Duodenal mucosa (tissue), 2 donors: ENCODE measurements at regions not wholly inside any gene's neighbourhood (a gene's known extent, or its start where the extent isn't known, plus 50 kb on each side); places are given as distances from the start of the nearest gene placed in this dataset.

Experiments used
- H3K27ac ChIP-seq: one replicate; pipeline ENCODE4 v1.7.0; 2013; ENCODE audit warnings: low read depth, low read length
- H3K27me3 ChIP-seq, 2 donors: one replicate each; pipeline ENCODE4 v1.7.0; 2013; ENCODE audit warnings: low read length in 2 of 2, control low read depth in 1 of 2; ENCODE audit not compliant: insufficient read depth in 2 of 2, control insufficient read depth in 1 of 2
- H3K36me3 ChIP-seq, 2 donors: one replicate each; pipeline ENCODE4 v1.7.0; 2013; ENCODE audit warnings: low read length in 2 of 2, control low read depth in 1 of 2; ENCODE audit not compliant: insufficient read depth in 2 of 2, control insufficient read depth in 1 of 2
- H3K4me1 ChIP-seq, 2 donors: one replicate each; pipeline ENCODE4 v1.7.0; 2013; ENCODE audit warnings: low read length in 2 of 2, control low read depth in 1 of 2; ENCODE audit not compliant: insufficient read depth in 2 of 2, control insufficient read depth in 1 of 2
- H3K4me3 ChIP-seq, 2 donors: one replicate each; pipeline ENCODE4 v1.7.0; 2013; ENCODE audit warnings: low read length in 2 of 2, low read depth in 1 of 2
- H3K9ac ChIP-seq, 2 donors: one replicate each; pipeline ENCODE4 v1.7.0; 2013; ENCODE audit warnings: low read length in 2 of 2, low read depth in 1 of 2
- H3K9me3 ChIP-seq, 2 donors: one replicate each; pipeline ENCODE4 v1.7.0; 2013; ENCODE audit warnings: low read length in 2 of 2, control low read depth in 1 of 2; ENCODE audit not compliant: control insufficient read depth in 1 of 2

- Histone ChIP-seq H3K36me3 (no peaks in the 10 kb centered on the region), H3K4me1 (no peaks in the 10 kb centered on the region), H3K9me3 (no peaks in the 10 kb centered on the region), H3K4me3 (no peak overlapping the region), H3K27me3 (no peaks in the 10 kb centered on the region), H3K27ac (no peak overlapping the region), H3K9ac (no peak overlapping the region)
Observed at GRCh38 chr12:91991399-91992187, 154.1 kb downstream of the BTG1 start.

GRCh38 chr12:91990525-91990924 lies 155.1 kb downstream of the BTG1 start:
- H3K36me3 ChIP-seq, result no peaks in the 10 kb centered on the region
- no peaks in the 10 kb centered on the region for H3K9me3 ChIP-seq
- no peaks in the 10 kb centered on the region for H3K27me3 ChIP-seq
- no peak overlapping the region for H3K9ac ChIP-seq
- no peak overlapping the region for H3K27ac ChIP-seq
- peaks cover 0 to 3% of the 10 kb centered on the region in 2 donors for H3K4me1 ChIP-seq
- H3K4me3 ChIP-seq, result no peak overlapping the region

- peaks cover 0 to 7% of the 10 kb centered on the region in 2 donors for H3K4me1 ChIP-seq
- no peaks in the 10 kb centered on the region for H3K9me3 ChIP-seq
- no peaks in the 10 kb centered on the region for H3K36me3 ChIP-seq
- no peaks in the 10 kb centered on the region for H3K27me3 ChIP-seq
- H3K9ac ChIP-seq, result no peak overlapping the region
- no peak overlapping the region for H3K27ac ChIP-seq
- no peak overlapping the region for H3K4me3 ChIP-seq
Observed at GRCh38 chr12:91989143-91989542, 156.5 kb downstream of the BTG1 start.

GRCh38 chr12:91988086-91988923 lies 157.3 kb downstream of the BTG1 start:
- Histone ChIP-seq H3K4me1 (peaks cover 0 to 7% of the 10 kb centered on the region in 2 donors), H3K36me3 (no peaks in the 10 kb centered on the region), H3K9me3 (no peaks in the 10 kb centered on the region), H3K9ac (no peak overlapping the region), H3K27ac (no peak overlapping the region), H3K27me3 (no peaks in the 10 kb centered on the region), H3K4me3 (no peak overlapping the region)

GRCh38 chr12:91986084-91986483 lies 159.6 kb downstream of the BTG1 start:
- Histone ChIP-seq H3K4me3 (no peak overlapping the region), H3K9me3 (no peaks in the 10 kb centered on the region), H3K4me1 (peaks cover 0 to 7% of the 10 kb centered on the region in 2 donors), H3K27ac (no peak overlapping the region), H3K9ac (no peak overlapping the region), H3K36me3 (no peaks in the 10 kb centered on the region), H3K27me3 (no peaks in the 10 kb centered on the region)

- no peaks in the 10 kb centered on the region for H3K27me3 ChIP-seq
- H3K36me3 ChIP-seq, result no peaks in the 10 kb centered on the region
- H3K4me3 ChIP-seq, result no peak overlapping the region
- H3K9ac ChIP-seq, result no peak overlapping the region
- H3K9me3 ChIP-seq, result no peaks in the 10 kb centered on the region
- H3K27ac ChIP-seq, result no peak overlapping the region
- H3K4me1 ChIP-seq, result peaks cover 0 to 7% of the 10 kb centered on the region in 2 donors
Observed at GRCh38 chr12:91985002-91985787, 160.5 kb downstream of the BTG1 start.

DNA sequence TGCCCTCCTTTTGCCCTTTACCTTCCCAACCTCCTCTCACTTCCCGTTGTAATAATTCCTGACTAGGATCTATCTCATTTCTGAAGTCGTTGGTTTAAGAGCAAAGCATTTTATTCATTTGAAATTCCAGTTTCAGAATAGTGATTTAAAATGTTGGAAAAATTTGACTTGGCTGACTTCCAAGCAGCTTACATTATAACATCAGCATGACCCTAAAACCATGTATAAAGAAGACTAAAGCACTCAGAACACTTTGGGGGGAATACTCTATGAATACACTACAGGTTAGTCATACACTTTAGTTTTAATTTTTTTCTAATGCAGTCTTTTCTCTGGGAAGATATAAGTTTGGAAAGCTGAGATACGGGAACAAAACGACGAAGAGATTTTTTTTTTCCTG lies 161.1 kb downstream of the BTG1 start:
- Histone ChIP-seq H3K27ac (no peak overlapping the region), H3K27me3 (no peaks in the 10 kb centered on the region), H3K4me1 (peaks cover 0 to 7% of the 10 kb centered on the region in 2 donors), H3K9ac (no peak overlapping the region), H3K9me3 (no peaks in the 10 kb centered on the region), H3K4me3 (no peak overlapping the region), H3K36me3 (no peaks in the 10 kb centered on the region)

DNA sequence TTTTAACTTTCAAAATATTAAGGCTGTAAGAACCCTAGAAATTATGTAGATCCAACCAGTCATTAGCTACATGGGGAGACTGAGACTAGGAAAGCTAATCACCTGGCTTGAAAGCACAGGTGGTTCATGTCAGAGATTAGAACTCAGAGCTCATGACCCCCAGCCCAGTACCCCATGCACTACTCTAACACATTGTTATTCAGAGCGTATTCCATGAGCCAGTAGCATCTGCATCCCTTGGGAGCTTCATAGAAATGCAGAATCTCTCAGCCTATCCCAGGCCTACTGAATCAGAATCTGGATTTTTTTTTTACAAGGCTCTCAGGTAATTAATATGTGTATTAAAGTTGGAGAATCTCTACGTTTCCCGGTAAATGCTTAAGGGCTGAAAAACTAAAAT lies 161.7 kb downstream of the BTG1 start:
- no peak overlapping the region for H3K27ac ChIP-seq
- no peaks in the 10 kb centered on the region for H3K36me3 ChIP-seq
- H3K9ac ChIP-seq, result no peak overlapping the region
- H3K4me1 ChIP-seq, result peaks cover 0 to 7% of the 10 kb centered on the region in 2 donors
- no peak overlapping the region for H3K4me3 ChIP-seq
- no peaks in the 10 kb centered on the region for H3K9me3 ChIP-seq
- no peaks in the 10 kb centered on the region for H3K27me3 ChIP-seq

DNA sequence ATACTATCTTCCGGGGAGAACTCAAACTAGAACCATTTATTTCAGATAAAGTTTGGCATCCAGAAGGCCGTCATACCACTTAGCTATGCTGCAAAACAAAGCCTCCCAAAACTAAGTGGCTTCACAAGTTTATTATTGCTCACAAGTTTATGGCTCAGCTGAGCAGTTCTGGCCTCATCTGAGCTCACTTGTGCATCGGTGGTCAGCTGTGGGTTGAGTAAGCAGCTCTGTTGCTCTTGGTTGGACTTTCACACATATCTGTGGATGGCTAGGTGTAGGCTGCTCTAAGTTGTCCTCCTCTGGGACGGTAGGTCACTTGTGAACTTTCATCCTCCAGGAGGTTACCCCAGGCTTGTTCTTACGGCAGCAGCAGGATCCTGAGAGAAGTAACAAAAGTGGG lies 162.7 kb downstream of the BTG1 start:
- no peaks in the 10 kb centered on the region for H3K36me3 ChIP-seq
- H3K4me1 ChIP-seq, result peaks cover 0 to 7% of the 10 kb centered on the region in 2 donors
- H3K4me3 ChIP-seq, result no peak overlapping the region
- H3K27ac ChIP-seq, result no peak overlapping the region
- no peaks in the 10 kb centered on the region for H3K9me3 ChIP-seq
- no peaks in the 10 kb centered on the region for H3K27me3 ChIP-seq
- H3K9ac ChIP-seq, result no peak overlapping the region

DNA sequence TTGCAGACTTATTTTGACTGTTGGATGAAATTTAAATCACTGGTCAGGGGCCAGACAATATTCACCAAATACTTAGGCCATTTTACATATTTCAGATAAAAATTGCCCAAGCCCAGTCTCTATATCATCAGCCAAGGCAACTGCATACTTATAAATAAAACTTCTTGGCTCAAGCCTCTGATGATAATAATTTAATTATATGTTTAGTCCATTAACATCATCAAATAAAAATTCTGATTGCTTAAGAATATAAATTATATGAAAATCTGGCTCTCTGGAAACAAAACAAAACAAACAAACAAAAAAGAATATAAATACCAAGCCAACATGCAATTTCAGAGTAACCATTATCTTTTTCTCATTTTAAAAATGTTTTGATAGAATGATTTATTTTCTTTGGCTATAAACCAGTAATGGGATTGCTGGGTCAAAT lies 165.2 kb downstream of the BTG1 start:
- no peak overlapping the region for H3K27ac ChIP-seq

More for the DNA sequence above, 165.2 kb downstream of the BTG1 start:
- H3K4me1 ChIP-seq, result peaks cover 0 to 4% of the 10 kb centered on the region in 2 donors
- H3K36me3 ChIP-seq, result no peaks in the 10 kb centered on the region
- no peak overlapping the region for H3K9ac ChIP-seq
- no peak overlapping the region for H3K4me3 ChIP-seq
- H3K9me3 ChIP-seq, result no peaks in the 10 kb centered on the region
- H3K27me3 ChIP-seq, result no peaks in the 10 kb centered on the region
